PC-3 (cell line): ENCODE measurements at regions not wholly inside any gene's neighbourhood (a gene's known extent, or its start where the extent isn't known, plus 50 kb on each side); places are given as distances from the start of the nearest gene placed in this dataset.

ENCODE experiments used
- CTCF ChIP-seq: fragments of 300-600 bp; sonication (generic); conservative IDR thresholded peaks from 2 replicates; pipeline ENCODE4 v1.5.1; 2017; ENCODE audit warnings: antibody characterized with exemption, low read depth, mild to moderate bottlenecking, low read length
- EZH2 ChIP-seq: fragments of 300-600 bp; sonication (generic); IDR thresholded peaks from one replicate; pipeline ENCODE4 v1.6.1; 2017; ENCODE audit warnings: antibody characterized with exemption, mild to moderate bottlenecking, low read length; ENCODE audit not compliant: unreplicated experiment

- TF ChIP-seq CTCF (no peak), EZH2 (no peak)
Observed at GRCh38 chr2:41149054-41149453, 697.2 kb upstream of the SLC8A1 start.
